HT1080 (cell line): ENCODE measurements at regions not wholly inside any gene's neighbourhood (a gene's known extent, or its start where the extent isn't known, plus 50 kb on each side); places are given as distances from the start of the nearest gene placed in this dataset.

ENCODE experiments used
- DNase-seq: peaks from one replicate; pipeline ENCODE4 v3.0.0-alpha.2; 2015; ENCODE audit warnings: low read depth

DNA sequence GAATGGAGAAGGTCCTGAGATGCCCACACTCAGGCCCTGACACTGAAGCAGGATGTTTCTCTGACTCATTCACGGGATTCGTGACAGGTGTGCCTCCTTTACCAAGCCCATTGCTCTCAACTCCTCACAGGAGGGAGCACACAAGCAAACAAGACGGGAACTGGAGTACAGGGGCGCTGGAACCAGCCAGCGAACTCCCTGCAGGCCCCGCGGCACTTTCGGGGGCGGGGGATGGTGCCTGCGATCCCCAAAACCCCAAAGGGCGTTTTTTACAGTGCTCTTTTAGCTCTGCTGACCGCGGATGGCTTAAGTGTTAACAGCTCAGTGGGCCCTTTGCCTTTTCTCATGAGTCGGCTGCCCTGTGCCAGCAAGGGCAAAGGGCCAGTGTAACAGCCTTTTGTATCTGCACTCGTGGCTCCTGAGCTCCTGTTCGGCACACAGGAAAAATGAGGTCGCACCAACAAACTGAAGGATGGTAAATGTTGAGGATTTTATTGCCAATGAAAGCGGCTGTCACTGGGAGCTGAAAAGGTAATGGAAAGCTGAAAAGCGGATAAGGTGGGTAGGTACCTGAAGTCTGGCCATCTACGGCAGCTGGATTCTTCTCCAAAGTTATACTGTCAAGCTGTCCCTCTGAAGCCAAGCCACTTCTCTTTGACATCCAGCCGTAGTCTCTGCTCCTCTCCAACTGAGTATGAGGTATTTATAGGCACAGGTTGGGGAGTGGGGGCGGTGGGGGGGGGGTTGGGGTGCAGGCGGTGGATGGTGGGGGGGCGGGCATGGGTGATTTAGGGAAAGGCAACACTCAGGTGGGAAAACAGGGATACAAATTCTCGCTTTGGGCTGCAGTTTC lies 65.0 kb upstream of the TRPC4 start:
- no peak for DNase-seq

GRCh38 chr13:37929308-37929707 lies 59.7 kb upstream of the TRPC4 start:
- no peak for DNase-seq

DNA sequence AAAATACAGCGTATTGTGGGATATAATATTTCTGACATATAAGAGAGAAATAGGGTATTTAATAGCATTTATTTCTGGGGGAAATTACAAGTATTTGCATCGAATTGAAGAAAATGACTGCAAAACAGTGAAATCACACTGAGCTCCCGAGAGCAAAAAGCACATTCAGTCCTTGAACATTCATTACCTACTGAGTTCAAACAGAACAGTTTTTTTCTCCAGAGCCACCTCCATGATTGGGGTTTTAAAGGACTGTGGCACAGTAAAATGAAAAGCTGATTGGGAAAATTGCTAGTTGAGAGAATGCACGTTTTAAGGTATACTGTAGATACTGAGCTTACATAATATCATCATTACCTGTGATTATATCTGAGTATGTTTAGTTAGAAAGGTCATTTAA lies 58.0 kb upstream of the TRPC4 start:
- DNase-seq = no peak

DNA sequence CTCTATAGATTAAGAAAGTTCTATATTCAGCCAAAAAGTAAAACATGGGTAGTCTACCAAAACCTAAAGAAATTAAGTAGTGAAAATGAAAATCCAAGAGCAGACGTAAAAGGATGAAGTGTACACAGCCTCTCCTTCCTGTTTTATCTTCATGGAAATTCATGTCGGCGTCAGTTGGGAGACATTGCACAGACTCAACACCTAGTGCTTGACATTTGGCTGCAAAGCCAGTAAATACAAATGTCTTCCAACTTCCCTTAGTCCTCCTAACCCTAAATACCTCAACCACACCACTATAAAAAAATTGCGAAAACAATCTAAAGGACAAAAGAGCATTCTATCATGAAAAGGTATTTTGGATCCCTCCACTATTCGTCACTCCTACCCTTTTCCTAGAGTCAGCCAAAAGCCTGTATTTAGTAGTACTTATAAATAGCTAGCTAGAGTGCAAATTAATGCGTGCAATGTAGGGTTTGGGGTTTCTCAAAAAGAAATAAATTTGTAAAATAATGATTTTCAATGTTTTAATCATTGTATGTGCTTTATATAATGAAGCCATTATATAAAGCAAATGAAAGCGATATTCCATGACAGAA lies 56.4 kb upstream of the TRPC4 start:
- DNase-seq = no peak

DNA sequence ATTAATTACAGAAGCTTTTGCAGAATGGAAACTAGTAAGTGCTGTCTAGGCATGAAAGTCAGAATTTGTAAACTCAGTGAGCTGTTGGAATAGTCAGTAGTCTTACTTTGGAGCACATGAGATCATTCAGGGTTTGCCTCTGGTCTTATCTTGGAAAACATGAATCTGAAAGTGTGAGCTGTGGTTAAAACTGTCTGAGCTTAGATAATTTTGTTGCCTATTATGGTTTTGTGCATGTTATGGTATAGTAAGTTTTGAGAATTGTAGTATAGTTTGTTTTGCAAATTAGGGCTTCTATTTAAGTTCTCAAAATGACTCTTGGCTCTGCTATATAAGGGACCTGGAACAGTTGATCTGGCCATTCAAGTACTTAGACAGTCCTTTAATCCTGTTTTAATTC lies 53.7 kb upstream of the TRPC4 start:
- DNase-seq = no peak

- no peak for DNase-seq
Observed at GRCh38 chr13:37919329-37919880, 49.8 kb upstream of the TRPC4 start.
